ENCODE measurements at regions not wholly inside any gene's neighbourhood (a gene's known extent, or its start where the extent isn't known, plus 50 kb on each side); places are given as distances from the start of the nearest gene placed in this dataset.

- DNase-seq (ENCODE audit: low read depth in 3 of 3, low spot score in 2 of 3), result no peak
These were observed 222.4 kb upstream of the CNR1 start for GRCh38 chr6:88388589-88388988.

DNA sequence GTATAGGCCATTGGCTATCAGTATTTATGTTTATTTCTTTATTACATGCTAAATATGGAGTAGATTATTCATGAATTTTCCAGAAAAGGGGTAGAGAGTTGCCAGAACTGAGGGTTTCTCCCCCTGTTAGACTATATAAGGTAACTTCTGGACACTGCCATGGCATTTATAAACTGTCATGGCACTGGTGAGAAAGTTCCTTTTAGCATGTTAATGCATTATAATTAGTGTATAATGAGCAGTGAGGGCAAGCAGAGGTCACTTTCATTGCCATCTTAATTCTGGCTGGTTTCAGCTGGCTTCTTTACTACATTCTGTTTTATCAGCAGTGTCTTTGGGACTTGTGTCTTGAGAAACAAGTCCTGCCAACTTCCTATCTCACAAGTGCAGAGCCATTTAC is 220.0 kb upstream of the CNR1 start:
- no peak for DNase-seq (ENCODE audit: low read depth in 3 of 3, low spot score in 2 of 3)

GRCh38 chr6:88383183-88383582 is 217.0 kb upstream of the CNR1 start:
- DNase-seq (ENCODE audit: low read depth in 3 of 3, low spot score in 2 of 3), result no peak

- no peak for DNase-seq (ENCODE audit: low read depth in 3 of 3, low spot score in 2 of 3)
These were observed 215.1 kb upstream of the CNR1 start for GRCh38 chr6:88381289-88381642.

DNA sequence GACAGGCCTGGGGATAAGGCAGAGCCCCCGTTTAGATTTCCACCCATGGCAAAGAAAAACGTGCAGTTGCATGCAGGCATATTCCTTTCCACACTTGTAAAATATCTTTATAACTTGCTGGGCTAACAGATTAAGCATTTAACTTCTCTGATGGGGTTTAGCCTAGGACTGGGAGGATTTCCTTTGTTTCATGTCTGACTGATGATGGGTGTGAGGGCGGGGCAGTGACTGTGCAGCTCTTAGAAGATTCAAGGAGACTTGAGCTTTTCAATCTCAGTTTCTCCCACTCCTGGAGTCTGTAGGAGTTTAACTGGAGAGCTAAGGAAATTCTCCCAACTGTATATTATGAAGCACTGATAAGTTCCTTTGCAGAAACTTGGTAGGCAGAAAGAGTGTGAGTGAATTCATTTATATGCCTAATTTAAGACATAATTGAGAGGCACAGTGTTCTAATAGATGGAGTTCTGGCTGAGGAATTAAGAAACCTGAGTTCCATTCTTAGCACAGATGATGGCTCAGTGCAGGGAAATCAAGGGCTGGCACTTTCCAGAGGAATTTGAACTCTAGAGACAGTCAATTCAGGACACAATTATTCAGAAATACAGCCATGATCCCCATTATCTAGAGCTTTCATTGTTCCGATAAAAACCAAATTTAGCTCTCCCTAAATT is 214.6 kb upstream of the CNR1 start:
- no peak for DNase-seq (ENCODE audit: low read depth in 3 of 3, low spot score in 2 of 3)

DNA sequence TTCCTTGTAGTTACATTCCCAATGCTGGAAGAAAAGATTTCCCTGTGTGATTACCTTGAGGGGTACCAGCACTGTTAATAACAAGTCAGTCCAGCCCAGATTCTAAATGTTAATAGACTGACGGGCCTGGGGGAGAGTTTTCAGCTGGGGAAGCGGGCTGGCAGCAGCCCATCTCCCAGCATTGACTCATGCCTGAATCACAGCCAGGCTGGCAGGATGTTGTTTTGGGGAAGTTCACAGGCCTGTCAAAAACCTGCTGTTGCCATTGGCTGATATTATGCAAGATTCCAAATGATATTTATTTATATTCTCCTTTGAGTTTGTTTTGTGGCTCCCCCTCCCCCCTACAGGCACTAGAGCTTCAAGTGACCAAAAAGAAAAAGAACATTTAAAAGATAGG is 213.9 kb upstream of the CNR1 start:
- no peak for DNase-seq (ENCODE audit: low read depth in 3 of 3, low spot score in 2 of 3)

DNA sequence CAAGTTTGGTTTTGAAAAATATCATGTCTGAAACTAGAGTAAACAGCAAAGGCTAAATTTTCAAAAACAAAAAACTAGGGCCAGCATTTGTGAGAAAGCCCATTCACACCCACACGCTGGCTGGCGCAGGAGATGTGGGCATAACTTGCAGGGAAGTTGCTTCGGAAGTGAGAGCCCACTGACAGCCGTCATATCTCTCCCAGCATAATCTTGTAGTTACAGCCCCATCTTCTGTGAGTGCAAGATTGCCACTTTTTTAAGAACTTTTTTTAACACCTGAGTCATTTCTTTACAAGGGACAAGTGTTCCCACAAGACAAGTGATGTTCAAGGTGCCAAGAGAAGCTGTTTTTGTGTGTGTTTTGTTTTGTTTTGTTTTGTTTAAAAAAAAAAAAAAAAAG is 212.5 kb upstream of the CNR1 start:
- DNase-seq (ENCODE audit: low read depth in 3 of 3, low spot score in 2 of 3), result no peak

DNA sequence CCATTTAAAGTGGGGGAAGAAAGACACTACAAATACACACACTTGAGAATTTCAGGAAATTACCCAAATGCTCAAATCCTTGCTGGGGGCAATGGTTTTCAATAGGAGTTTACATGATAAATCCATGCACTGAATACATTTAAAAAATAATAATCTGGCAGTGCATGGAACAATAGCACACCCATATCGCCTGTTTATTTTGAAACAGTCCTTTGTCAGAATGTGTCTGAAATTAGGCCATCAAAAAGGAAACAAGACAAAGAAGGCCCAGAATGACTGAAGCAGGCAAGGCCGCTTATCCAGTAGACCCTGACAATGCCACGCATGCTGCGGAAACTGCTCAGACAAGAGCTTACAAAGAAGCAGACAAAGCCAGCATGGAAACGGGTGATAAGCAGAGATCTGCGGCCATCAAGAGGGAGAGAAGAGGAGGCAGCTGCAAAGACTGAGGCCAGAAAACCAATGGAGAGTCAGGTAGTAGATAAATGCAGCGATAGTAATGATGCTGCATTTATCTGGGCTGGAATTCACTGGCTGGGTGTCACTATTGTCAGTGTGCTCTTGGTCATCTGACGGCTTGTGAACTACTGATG is 211.9 kb upstream of the CNR1 start:
- no peak for DNase-seq (ENCODE audit: low read depth in 3 of 3, low spot score in 2 of 3)

GRCh38 chr6:88376768-88377387 is 210.7 kb upstream of the CNR1 start:
- DNase-seq (ENCODE audit: low read depth in 3 of 3, low spot score in 2 of 3), result no peak

GRCh38 chr6:88376197-88376596 is 210.1 kb upstream of the CNR1 start:
- no peak for DNase-seq (ENCODE audit: low read depth in 3 of 3, low spot score in 2 of 3)

DNA sequence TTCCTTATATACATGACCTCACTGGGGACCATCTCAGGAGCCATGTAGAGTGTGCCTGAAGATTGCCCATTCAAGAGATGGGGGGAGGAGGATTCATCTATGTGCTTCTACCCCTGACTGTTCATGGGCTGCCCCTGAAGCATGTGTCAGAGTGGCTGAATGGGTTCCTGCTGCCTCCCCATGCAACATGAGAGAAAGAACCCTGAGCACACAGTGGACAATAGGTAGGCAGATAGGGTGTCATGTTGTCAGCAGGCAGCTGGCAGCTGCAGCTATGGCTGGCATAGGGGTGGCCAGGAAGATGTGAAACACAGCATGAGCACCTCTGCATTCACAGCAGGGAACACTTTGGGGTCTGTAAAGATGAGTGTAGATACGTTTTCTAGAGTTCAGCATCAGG is 208.4 kb upstream of the CNR1 start:
- DNase-seq (ENCODE audit: low read depth in 3 of 3, low spot score in 2 of 3), result no peak

DNA sequence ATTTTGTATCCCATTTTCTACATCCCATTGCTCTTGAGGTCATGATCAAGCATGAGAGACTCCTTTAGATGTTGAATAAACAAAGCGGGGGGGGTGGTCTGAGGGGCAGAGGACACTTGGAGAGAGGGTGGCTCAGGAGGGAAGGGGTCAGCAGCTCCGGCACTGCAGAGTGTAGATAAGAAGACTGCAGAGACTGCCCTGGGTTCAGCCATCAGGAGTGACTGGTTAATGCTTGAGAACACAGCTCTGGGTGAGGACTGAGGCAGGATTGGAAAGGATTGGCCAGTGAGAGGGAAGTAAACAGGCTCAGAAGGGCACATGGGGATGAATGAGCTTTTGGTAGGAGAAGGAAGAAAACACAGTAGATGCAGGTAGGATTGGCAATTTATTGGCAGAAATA is 205.3 kb upstream of the CNR1 start:
- DNase-seq (ENCODE audit: low read depth in 3 of 3, low spot score in 2 of 3), result no peak

DNA sequence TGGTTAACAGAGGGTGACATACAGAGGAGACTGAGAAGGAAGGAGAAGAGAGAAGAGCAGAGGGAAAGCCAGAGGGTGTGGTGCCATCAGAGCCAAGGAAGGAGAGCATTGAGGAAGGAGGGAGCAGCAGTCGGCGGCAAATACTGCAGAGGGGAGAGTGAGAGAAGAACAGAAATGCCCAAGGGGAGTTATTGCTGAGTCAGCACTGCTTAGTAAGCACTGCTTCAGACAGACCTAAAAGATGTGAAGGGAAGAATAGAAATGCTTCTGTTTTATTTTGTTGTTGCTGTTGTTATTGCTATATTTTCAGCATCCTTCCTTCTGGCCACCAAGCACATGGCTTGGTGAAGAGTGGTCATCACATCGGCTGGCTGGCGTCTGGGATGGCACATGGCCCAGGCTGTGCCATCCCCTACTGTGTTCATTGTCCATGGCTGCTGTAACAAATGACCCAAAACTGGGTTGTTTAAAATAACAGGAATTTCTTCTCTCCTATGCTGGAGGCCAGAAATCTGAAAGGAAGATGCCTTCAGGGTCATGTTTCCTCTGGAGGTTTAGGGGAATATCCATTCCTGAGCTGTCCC is 204.1 kb upstream of the CNR1 start:
- no peak for DNase-seq (ENCODE audit: low read depth in 3 of 3, low spot score in 2 of 3)

- no peak for DNase-seq (ENCODE audit: low read depth in 3 of 3, low spot score in 2 of 3)
These were observed 203.1 kb upstream of the CNR1 start for GRCh38 chr6:88369262-88369661.

DNA sequence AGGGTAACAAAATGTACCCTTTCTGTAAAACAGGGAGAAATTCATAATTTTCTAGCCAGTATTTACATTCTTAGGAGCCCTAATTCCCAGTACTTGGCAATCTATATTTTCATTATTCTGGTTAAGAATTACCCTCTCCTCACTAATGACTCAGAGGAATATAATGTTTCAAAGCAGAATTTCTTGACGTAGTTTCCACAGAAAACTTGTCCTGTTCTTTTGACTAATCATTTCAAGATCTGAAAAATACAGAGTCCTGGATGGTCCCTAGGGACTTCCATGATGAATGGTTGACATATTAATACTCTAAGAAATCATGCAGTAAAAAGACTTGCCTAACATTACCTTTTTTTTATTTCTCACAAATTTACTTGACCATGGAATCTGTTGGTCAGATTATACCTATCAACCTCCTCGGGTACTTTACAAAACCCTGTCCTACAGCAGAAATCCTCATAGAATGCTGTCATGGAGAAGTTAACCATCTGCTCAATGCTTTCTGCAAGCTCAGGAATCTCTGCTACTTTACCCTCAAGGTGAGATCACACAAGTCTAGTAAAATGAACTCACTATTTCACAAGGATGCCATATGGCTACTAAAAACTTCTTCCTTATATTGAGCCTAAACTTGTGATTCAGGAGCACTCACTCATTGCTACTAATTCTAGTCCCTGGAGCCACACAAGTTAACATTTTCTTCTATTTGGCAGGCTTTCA is 202.1 kb upstream of the CNR1 start:
- no peak for DNase-seq (ENCODE audit: low read depth in 3 of 3, low spot score in 2 of 3)

DNA sequence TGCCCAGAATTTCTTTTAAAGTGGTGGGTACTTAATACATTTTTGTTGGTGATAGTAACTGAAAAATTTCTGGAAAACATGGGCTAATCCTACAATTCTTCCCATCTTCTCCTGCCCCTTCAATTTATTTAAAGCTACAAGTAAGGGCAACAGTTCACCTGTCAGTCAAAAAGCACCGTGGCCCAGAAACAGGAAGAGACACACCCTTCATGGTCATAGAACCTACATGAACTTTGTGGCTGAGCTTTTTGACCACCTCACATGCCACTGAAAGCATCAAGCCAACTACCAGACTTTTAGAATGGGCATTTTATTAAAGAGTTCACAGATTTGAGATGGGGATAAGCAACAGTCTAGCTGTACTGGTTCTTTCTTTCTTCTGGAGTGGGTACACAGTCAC is 201.1 kb upstream of the CNR1 start:
- DNase-seq (ENCODE audit: low read depth in 3 of 3, low spot score in 2 of 3), result no peak

GRCh38 chr6:88366672-88367071 is 200.5 kb upstream of the CNR1 start:
- no peak for DNase-seq (ENCODE audit: low read depth in 3 of 3, low spot score in 2 of 3)

DNA sequence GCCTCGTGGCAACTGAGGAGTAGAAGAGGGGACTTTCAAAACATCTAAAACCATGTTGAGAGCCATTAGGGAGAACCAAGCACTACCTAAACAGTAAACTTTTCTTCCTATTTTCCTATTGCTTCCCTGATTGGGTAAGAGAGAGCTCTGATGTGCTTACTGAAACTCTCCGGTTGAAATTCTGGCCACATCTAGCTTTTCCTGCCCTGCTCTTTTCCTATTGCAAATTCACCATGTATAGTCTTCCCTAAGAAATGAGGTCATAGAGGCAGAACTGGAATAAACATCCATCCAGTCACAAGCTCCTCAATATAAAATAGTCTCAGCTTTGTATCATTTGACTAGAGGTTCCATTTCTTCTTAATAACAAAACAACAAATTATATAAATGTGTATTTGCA is 199.5 kb upstream of the CNR1 start:
- DNase-seq (ENCODE audit: low read depth in 3 of 3, low spot score in 2 of 3), result no peak

- no peak for DNase-seq (ENCODE audit: low read depth in 3 of 3, low spot score in 2 of 3)
These were observed 199.1 kb upstream of the CNR1 start for GRCh38 chr6:88365230-88365629.

DNA sequence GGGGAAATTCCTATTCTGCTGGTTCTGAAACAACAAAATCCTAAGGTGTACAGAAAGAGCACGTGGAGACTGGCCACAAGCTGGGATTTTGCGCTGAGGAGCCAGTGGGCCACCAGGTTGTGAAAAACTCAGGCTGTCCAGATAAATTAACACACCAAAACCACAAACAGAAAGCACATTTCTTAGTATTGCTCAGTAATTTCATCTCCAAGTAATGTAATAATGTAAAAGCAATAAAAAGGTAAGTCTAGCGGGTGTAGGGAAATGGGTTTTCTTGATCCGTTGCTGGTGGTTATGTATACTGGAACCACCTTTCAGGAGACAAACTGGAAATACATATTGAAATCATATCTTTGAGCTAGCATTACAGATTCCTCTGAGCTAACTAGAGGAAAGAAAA is 195.6 kb upstream of the CNR1 start:
- no peak for DNase-seq (ENCODE audit: low read depth in 3 of 3, low spot score in 2 of 3)

- no peak for DNase-seq (ENCODE audit: low read depth in 3 of 3, low spot score in 2 of 3)
These were observed 195.2 kb upstream of the CNR1 start for GRCh38 chr6:88361298-88361697.

Measured in right renal cortex interstitium (tissue), 3 donors.